ENCODE measurements at regions not wholly inside any gene's neighbourhood (a gene's known extent, or its start where the extent isn't known, plus 50 kb on each side); places are given as distances from the start of the nearest gene placed in this dataset.
"Not testable (repeated sequence)": the region's sequence is repeated elsewhere in the genome, so short reads cannot be mapped to it uniquely, and the experiment has no call there.

GRCh38 chr7:86094166-86094669 lies 549.5 kb upstream of the GRM3 start:
- DNase-seq (ENCODE audit: low read depth): no peak
- H3K4me3 ChIP-seq (ENCODE audit: low read depth, low read length): no peak overlapping the region
- TF ChIP-seq, protein P1, sequence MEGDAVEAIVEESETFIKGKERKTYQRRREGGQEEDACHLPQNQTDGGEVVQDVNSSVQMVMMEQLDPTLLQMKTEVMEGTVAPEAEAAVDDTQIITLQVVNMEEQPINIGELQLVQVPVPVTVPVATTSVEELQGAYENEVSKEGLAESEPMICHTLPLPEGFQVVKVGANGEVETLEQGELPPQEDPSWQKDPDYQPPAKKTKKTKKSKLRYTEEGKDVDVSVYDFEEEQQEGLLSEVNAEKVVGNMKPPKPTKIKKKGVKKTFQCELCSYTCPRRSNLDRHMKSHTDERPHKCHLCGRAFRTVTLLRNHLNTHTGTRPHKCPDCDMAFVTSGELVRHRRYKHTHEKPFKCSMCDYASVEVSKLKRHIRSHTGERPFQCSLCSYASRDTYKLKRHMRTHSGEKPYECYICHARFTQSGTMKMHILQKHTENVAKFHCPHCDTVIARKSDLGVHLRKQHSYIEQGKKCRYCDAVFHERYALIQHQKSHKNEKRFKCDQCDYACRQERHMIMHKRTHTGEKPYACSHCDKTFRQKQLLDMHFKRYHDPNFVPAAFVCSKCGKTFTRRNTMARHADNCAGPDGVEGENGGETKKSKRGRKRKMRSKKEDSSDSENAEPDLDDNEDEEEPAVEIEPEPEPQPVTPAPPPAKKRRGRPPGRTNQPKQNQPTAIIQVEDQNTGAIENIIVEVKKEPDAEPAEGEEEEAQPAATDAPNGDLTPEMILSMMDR (IDR thresholded peaks at IDR 0.05; ENCODE audit: low read depth, low read length): no peak

DNA sequence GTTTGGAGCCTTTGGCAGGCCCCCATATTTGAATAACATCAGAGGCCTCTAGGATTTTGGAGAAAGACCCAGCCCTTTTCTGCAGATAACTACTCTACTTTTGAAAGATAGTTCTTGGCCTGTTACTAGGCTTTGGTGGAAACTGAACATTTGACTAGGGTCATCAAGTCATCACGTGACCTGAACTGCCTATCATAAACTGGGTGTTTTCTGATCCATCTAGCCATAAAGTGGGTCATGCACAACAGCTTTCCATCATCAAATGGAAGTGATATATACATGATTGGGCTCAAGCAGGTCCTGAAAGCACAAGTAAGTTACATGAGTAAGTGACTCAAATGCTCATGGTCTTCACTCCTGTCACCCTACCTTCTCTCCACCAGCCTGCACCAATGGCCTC lies 552.3 kb upstream of the GRM3 start:
- no peak for DNase-seq (ENCODE audit: low read depth)
- TF ChIP-seq POLR2A (IDR thresholded peaks at IDR 0.05; ENCODE audit: extremely low read depth, insufficient read length): no peak
- TF ChIP-seq, protein P2, sequence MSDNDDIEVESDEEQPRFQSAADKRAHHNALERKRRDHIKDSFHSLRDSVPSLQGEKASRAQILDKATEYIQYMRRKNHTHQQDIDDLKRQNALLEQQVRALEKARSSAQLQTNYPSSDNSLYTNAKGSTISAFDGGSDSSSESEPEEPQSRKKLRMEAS (IDR thresholded peaks at IDR 0.05; ENCODE audit: low read depth, low read length): no peak
- TF ChIP-seq, protein P1 (IDR thresholded peaks at IDR 0.05; ENCODE audit: low read depth, low read length): no peak
- TF ChIP-seq MYC (IDR thresholded peaks at IDR 0.05; ENCODE audit: low read depth, low read length): no peak
- H3K4me3 ChIP-seq (ENCODE audit: low read depth, low read length): no peak overlapping the region

GRCh38 chr7:86089455-86089854 lies 554.3 kb upstream of the GRM3 start:
- TF ChIP-seq, protein P2 (IDR thresholded peaks at IDR 0.05; ENCODE audit: low read depth, low read length): no peak
- TF ChIP-seq, protein P1 (IDR thresholded peaks at IDR 0.05; ENCODE audit: low read depth, low read length): no peak
- TF ChIP-seq MYC (IDR thresholded peaks at IDR 0.05; ENCODE audit: low read depth, low read length): no peak
- no peak for TF ChIP-seq POLR2A (IDR thresholded peaks at IDR 0.05; ENCODE audit: extremely low read depth, insufficient read length)
- no peak for DNase-seq (ENCODE audit: low read depth)
- H3K4me3 ChIP-seq (ENCODE audit: low read depth, low read length): no peak overlapping the region

- not testable (repeated sequence) for H3K4me3 ChIP-seq (ENCODE audit: low read depth, low read length); DNase-seq (ENCODE audit: low read depth)
Measured at GRCh38 chr7:86064572-86064971, 579.1 kb upstream of the GRM3 start.

DNA sequence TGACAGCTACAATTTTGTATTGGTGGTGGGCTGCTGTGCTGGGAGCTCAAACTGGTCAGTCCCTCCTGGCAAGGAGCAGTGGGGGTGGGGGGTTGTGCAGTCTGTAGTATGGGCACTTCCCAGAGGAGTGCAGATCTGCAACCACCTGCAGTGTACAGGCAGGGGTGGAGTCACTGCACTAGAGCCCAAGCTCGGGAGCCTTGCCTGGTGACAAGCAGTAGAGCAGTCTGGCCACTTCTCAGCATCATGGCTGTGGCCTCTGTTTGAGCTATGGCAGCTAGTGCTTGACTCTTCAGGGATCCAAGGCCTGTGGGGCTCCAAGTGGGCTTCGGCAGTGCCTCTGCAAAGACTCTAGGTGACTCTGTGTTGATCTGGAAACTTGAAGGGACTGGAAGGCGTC lies 585.1 kb upstream of the GRM3 start:
- no peak overlapping the region for H3K4me3 ChIP-seq (ENCODE audit: low read depth, low read length)
- no peak for DNase-seq (ENCODE audit: low read depth)
- TF ChIP-seq, protein P2 (IDR thresholded peaks at IDR 0.05; ENCODE audit: low read depth, low read length): no peak
- no peak for TF ChIP-seq POLR2A (IDR thresholded peaks at IDR 0.05; ENCODE audit: extremely low read depth, insufficient read length)
- TF ChIP-seq, protein P1 (IDR thresholded peaks at IDR 0.05; ENCODE audit: low read depth, low read length): no peak
- no peak for TF ChIP-seq MYC (IDR thresholded peaks at IDR 0.05; ENCODE audit: low read depth, low read length)

DNA sequence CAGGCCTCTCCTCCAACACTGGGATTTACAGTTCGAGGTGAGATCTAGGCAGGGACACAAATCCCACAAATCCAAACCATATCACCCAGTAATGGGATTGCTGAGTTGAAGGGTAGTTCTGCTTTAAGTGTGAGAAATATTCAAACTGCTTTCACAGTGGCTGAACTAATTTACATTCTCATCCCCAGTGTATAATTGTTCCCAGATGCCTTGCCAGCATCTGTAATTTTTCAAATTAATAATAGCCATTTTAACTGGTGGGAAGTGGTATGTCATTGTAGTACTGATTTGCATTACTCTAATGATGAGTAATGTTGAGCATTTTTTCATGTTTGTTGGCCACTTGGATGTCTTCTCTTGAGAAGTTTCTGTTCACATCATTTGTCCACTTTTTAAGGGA lies 592.8 kb upstream of the GRM3 start:
- DNase-seq (ENCODE audit: low read depth): no peak
- TF ChIP-seq MYC (IDR thresholded peaks at IDR 0.05; ENCODE audit: low read depth, low read length) (no peak), POLR2A (IDR thresholded peaks at IDR 0.05; ENCODE audit: extremely low read depth, insufficient read length) (no peak)
- TF ChIP-seq, protein P1 (IDR thresholded peaks at IDR 0.05; ENCODE audit: low read depth, low read length): no peak
- TF ChIP-seq, protein P2 (IDR thresholded peaks at IDR 0.05; ENCODE audit: low read depth, low read length): no peak
- no peak overlapping the region for H3K4me3 ChIP-seq (ENCODE audit: low read depth, low read length)

Data from NB4 (cell line).